Activated CD8-positive, alpha-beta T cell treated with anti-CD3 and anti-CD28 coated beads for 36 hours (primary cell): ENCODE measurements at regions not wholly inside any gene's neighbourhood (a gene's known extent, or its start where the extent isn't known, plus 50 kb on each side); places are given as distances from the start of the nearest gene placed in this dataset.

Experiments
- ATAC-seq: fragments of 200-7000 bp; cut with Tn5 transposase; one replicate; pipeline ENCODE4 v1.10.0; 2021; ENCODE audit warnings: mild to moderate bottlenecking, moderate library complexity
- CTCF ChIA-PET: fragments of 350-600 bp; sonication (Branson Sonifier 250); formaldehyde crosslinking; loops from one replicate; lab custom pipeline; 2021; ENCODE audit warnings: antibody characterized with exemption; lab: Charles Lee
- POLR2A ChIA-PET: fragments of 350-600 bp; sonication (Branson Sonifier 250); formaldehyde crosslinking; loops from one replicate; lab custom pipeline; 2021; ENCODE audit warnings: antibody characterized with exemption; lab: Charles Lee
- DNase-seq: peaks from one replicate; pipeline ENCODE4 v3.0.0-alpha.2; 2020
- H3K27ac Mint-ChIP-seq: one replicate; pipeline ENCODE4 v1.8.0; 2021; ENCODE audit warnings: mild to moderate bottlenecking, mixed read lengths
- H3K27me3 Mint-ChIP-seq: one replicate; pipeline ENCODE4 v1.8.0; 2021; ENCODE audit warnings: mixed read lengths
- H3K36me3 Mint-ChIP-seq: one replicate; pipeline ENCODE4 v1.8.0; 2021; ENCODE audit warnings: low read depth, mixed read lengths
- H3K4me1 Mint-ChIP-seq: one replicate; pipeline ENCODE4 v1.8.0; 2021; ENCODE audit warnings: low read depth, mixed read lengths
- H3K4me3 Mint-ChIP-seq: one replicate; pipeline ENCODE4 v1.8.0; 2021; ENCODE audit warnings: mild to moderate bottlenecking, moderate library complexity, mixed read lengths
- H3K9me3 Mint-ChIP-seq: one replicate; pipeline ENCODE4 v1.8.0; 2021; ENCODE audit warnings: mixed read lengths
- intact Hi-C: fragments of 100-400 bp; cut with micrococcal nuclease; formaldehyde crosslinking; loops from one replicate; pipeline ENCODE4 v1.10.0; 2022
- TF ChIP-seq, protein P1 (sequence below): fragments of 200-600 bp; IDR thresholded peaks from one replicate; pipeline ENCODE4 v1.8.0; 2022; ENCODE audit warnings: antibody characterized with exemption, mild to moderate bottlenecking

DNA sequence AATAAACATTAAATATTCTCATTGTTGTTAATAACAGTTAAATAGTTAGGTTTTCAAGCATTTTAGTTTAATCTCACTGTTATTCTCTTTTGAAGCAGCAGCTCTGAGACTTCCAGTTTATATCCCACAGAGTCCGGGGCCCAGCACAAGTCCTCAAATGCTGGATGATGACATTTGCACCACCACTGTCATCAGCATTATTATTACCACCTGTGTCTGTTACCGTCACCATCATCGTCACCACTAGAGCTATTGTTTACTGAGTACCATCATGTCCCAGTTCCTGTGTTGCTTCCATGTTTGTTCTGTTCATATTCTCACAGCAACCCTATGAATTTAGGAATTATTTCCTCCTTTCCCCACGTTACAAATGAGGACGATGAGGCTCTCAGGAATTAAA is 169.2 kb upstream of the NR3C1 start:
- intact Hi-C loops = no loop called here
- POLR2A ChIA-PET = no interaction called here
- Mint-ChIP-seq H3K4me3 (no peak overlapping the region), H3K27me3 (no peaks in the 10 kb centered on the region), H3K4me1 (peaks cover 2% of the 10 kb centered on the region), H3K36me3 (no peaks in the 10 kb centered on the region), H3K27ac (no peak overlapping the region), H3K9me3 (no peaks in the 10 kb centered on the region)
- CTCF ChIA-PET = no interaction called here
- DNase-seq (no peak), ATAC-seq (no peak)
- TF ChIP-seq, protein P1, sequence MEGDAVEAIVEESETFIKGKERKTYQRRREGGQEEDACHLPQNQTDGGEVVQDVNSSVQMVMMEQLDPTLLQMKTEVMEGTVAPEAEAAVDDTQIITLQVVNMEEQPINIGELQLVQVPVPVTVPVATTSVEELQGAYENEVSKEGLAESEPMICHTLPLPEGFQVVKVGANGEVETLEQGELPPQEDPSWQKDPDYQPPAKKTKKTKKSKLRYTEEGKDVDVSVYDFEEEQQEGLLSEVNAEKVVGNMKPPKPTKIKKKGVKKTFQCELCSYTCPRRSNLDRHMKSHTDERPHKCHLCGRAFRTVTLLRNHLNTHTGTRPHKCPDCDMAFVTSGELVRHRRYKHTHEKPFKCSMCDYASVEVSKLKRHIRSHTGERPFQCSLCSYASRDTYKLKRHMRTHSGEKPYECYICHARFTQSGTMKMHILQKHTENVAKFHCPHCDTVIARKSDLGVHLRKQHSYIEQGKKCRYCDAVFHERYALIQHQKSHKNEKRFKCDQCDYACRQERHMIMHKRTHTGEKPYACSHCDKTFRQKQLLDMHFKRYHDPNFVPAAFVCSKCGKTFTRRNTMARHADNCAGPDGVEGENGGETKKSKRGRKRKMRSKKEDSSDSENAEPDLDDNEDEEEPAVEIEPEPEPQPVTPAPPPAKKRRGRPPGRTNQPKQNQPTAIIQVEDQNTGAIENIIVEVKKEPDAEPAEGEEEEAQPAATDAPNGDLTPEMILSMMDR = no peak

- ChIA-PET CTCF (no interaction called here), POLR2A (no interaction called here)
- H3K36me3 Mint-ChIP-seq = no peaks in the 10 kb centered on the region
- no peaks in the 10 kb centered on the region for H3K9me3 Mint-ChIP-seq
- intact Hi-C loops = no loop called here
- H3K4me3 Mint-ChIP-seq = no peak overlapping the region
- no peaks in the 10 kb centered on the region for H3K27me3 Mint-ChIP-seq
- ATAC-seq (no peak), DNase-seq (no peak)
- TF ChIP-seq, protein P1 = no peak
- H3K4me1 Mint-ChIP-seq = peaks cover 2% of the 10 kb centered on the region
- no peak overlapping the region for H3K27ac Mint-ChIP-seq
Observed at GRCh38 chr5:143571642-143572624, 168.4 kb upstream of the NR3C1 start.

GRCh38 chr5:143570989-143571388 is 167.5 kb upstream of the NR3C1 start:
- TF ChIP-seq, protein P1 = no peak
- no peaks in the 10 kb centered on the region for H3K27me3 Mint-ChIP-seq
- CTCF ChIA-PET = no interaction called here
- H3K4me3 Mint-ChIP-seq = no peak overlapping the region
- H3K9me3 Mint-ChIP-seq = no peaks in the 10 kb centered on the region
- DNase-seq = no peak
- intact Hi-C loops = no loop called here
- POLR2A ChIA-PET = no interaction called here
- no peak for ATAC-seq
- H3K36me3 Mint-ChIP-seq = no peaks in the 10 kb centered on the region
- peaks cover 2% of the 10 kb centered on the region for H3K4me1 Mint-ChIP-seq
- no peak overlapping the region for H3K27ac Mint-ChIP-seq

DNA sequence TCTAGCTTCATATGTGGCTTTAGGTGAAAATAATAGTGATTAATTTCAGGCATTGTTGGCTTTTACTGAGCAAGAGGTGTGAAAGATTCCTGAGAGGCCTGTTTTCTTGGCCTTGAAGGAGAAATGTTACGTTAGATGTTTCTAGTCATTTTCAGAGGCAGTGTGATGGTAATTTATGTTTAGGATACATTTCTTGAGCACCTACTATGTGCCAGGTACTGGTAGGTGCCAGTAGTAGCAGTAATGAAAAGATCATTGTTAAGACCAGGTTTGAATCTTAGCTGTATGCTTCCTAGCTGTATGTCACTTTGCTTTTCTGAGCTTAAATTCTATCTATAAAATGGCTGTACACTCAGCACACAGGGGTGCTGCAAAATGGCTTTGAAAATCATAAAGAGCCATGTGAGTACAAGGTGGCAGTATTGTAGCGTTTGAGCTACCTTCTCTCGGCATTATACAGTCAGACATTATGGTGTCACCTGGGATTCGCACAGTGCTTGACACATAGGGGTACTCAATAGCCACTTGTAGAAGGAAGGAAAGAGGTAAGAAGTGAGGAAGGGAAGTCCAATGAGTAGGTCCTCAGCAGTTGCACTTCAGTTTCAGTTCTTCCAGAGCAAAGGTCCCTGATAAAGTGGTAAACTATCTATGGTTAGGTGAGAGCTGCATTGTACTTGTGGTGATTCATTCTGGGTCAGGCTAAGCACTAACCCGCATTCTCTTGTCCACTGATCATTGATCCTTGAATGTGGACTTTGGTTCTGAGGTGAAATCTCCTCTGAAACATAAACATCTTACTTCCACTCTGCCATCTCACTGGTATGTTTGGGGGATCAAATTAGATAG is 166.5 kb upstream of the NR3C1 start:
- H3K27me3 Mint-ChIP-seq = no peaks in the 10 kb centered on the region
- no peak for DNase-seq
- no peaks in the 10 kb centered on the region for H3K9me3 Mint-ChIP-seq
- TF ChIP-seq, protein P1 = no peak
- H3K27ac Mint-ChIP-seq = no peak overlapping the region
- ChIA-PET POLR2A (no interaction called here), CTCF (no interaction called here)
- no peak for ATAC-seq
- no peaks in the 10 kb centered on the region for H3K36me3 Mint-ChIP-seq
- H3K4me1 Mint-ChIP-seq = peaks cover 2% of the 10 kb centered on the region
- H3K4me3 Mint-ChIP-seq = no peak overlapping the region
- intact Hi-C loops = no loop called here
